Gastroesophageal sphincter (tissue), 4 donors: ENCODE measurements at regions not wholly inside any gene's neighbourhood (a gene's known extent, or its start where the extent isn't known, plus 50 kb on each side); places are given as distances from the start of the nearest gene placed in this dataset.
"Not testable (repeated sequence)": the region's sequence is repeated elsewhere in the genome, so short reads cannot be mapped to it uniquely, and the experiment has no call there.

Experiments
- ATAC-seq: fragments of 150-250 bp; one replicate; pipeline ENCODE4 v1.9.1; 2016; ENCODE audit warnings: mild to moderate bottlenecking, moderate library complexity
- H3K27ac ChIP-seq, 4 donors: fragments of 200-600 bp; sonication (generic) in 3 of 4; 1 replicate in 3 of 4; 2 replicates in 1 of 4; pipeline ENCODE4 v1.5.1; 2016 to 2019
- H3K27me3 ChIP-seq: fragments of 200-600 bp; sonication (generic); one replicate; pipeline ENCODE4 v1.5.1; 2019
- H3K36me3 ChIP-seq, 2 donors: fragments of 200-600 bp; sonication (generic); one replicate each; pipeline ENCODE4 v1.5.1; 2019; ENCODE audit warnings: control low read depth in 1 of 2
- H3K4me1 ChIP-seq, 3 donors: fragments of 200-600 bp; sonication (generic); 1 replicate in 2 of 3; 2 replicates in 1 of 3; pipeline ENCODE4 v1.5.1; 2016 to 2019; ENCODE audit warnings: control low read depth in 2 of 3
- H3K4me3 ChIP-seq, 2 donors: fragments of 200-600 bp; sonication (generic); one replicate each; pipeline ENCODE4 v1.5.1; 2019; ENCODE audit warnings: mild to moderate bottlenecking in 1 of 2, moderate library complexity in 1 of 2
- H3K9me3 ChIP-seq, 3 donors: fragments of 200-600 bp; sonication (generic); one replicate each; pipeline ENCODE4 v1.5.1; 2017 to 2019; ENCODE audit warnings: control low read depth in 2 of 3
- EP300 ChIP-seq: sonication (generic); formaldehyde crosslinking; IDR thresholded peaks from one replicate; pipeline ENCODE4 v1.6.1; 2017; ENCODE audit warnings: antibody characterized with exemption, mild to moderate bottlenecking
- POLR2A ChIP-seq, 2 donors: fragments of 450-650 bp; IDR thresholded peaks; one replicate each; pipeline ENCODE4 v1.6.1; 2017; ENCODE audit warnings: antibody characterized with exemption in 2 of 2, mild to moderate bottlenecking in 2 of 2, moderate library complexity in 1 of 2
- POLR2AphosphoS5 ChIP-seq: sonication (generic); formaldehyde crosslinking; IDR thresholded peaks from one replicate; pipeline ENCODE4 v1.6.1; 2017; ENCODE audit warnings: antibody characterized with exemption
- WGBS, 2 donors: methylation state at CpG; one replicate each; pipeline ENCODE4 v1.1.5; 2018; ENCODE audit warnings: low coverage in 1 of 2; 5-methylcytosine and 5-hydroxymethylcytosine counted together
- TF ChIP-seq, protein P1 (sequence below), 4 experiments: fragments of 200-600 bp in 2 of 4; fragments of 450-650 bp in 2 of 4; sonication (generic) in 1 of 4; IDR thresholded peaks; one replicate each; pipeline ENCODE4 v1.5.1; 2017 to 2019; ENCODE audit warnings: antibody characterized with exemption in 4 of 4, mild to moderate bottlenecking in 2 of 4, moderate library complexity in 2 of 4

GRCh38 chr12:84131076-84131475, 781.5 kb downstream of the SLC6A15 start:
- no peaks in the 10 kb centered on the region for H3K36me3 ChIP-seq
- WGBS, 2 donors, result 22 to 50% methylated on average over 1 to 2 of the region's 2 CpGs
- no peaks in the 10 kb centered on the region for H3K9me3 ChIP-seq
- TF ChIP-seq POLR2A (IDR thresholded peaks at IDR 0.05) (no peak), EP300 (no peak)
- TF ChIP-seq, protein P1, sequence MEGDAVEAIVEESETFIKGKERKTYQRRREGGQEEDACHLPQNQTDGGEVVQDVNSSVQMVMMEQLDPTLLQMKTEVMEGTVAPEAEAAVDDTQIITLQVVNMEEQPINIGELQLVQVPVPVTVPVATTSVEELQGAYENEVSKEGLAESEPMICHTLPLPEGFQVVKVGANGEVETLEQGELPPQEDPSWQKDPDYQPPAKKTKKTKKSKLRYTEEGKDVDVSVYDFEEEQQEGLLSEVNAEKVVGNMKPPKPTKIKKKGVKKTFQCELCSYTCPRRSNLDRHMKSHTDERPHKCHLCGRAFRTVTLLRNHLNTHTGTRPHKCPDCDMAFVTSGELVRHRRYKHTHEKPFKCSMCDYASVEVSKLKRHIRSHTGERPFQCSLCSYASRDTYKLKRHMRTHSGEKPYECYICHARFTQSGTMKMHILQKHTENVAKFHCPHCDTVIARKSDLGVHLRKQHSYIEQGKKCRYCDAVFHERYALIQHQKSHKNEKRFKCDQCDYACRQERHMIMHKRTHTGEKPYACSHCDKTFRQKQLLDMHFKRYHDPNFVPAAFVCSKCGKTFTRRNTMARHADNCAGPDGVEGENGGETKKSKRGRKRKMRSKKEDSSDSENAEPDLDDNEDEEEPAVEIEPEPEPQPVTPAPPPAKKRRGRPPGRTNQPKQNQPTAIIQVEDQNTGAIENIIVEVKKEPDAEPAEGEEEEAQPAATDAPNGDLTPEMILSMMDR (IDR thresholded peaks at IDR 0.05), result no peak
- no peaks in the 10 kb centered on the region for H3K27me3 ChIP-seq
- no peak overlapping the region for H3K27ac ChIP-seq
- no peaks in the 10 kb centered on the region for H3K4me1 ChIP-seq
- no peak for ATAC-seq
- no peak overlapping the region for H3K4me3 ChIP-seq

GRCh38 chr12:84128117-84128991, 784.2 kb downstream of the SLC6A15 start:
- no peak for ATAC-seq
- Histone ChIP-seq H3K36me3 (no peaks in the 10 kb centered on the region), H3K4me1 (no peaks in the 10 kb centered on the region), H3K9me3 (no peaks in the 10 kb centered on the region), H3K27me3 (no peaks in the 10 kb centered on the region), H3K27ac (no peak overlapping the region), H3K4me3 (no peak overlapping the region)
- WGBS, 2 donors, result 80 to 100% methylated on average over 1 to 2 of the region's 25 CpGs
- TF ChIP-seq, protein P1 (IDR thresholded peaks at IDR 0.05), result no peak
- no peak for TF ChIP-seq EP300
- no peak for TF ChIP-seq POLR2AphosphoS5
- TF ChIP-seq POLR2A (IDR thresholded peaks at IDR 0.05), result no peak

GRCh38 chr12:84124211-84124610, 788.4 kb downstream of the SLC6A15 start:
- Histone ChIP-seq H3K4me1 (no peaks in the 10 kb centered on the region), H3K27ac (no peak overlapping the region), H3K36me3 (no peaks in the 10 kb centered on the region), H3K4me3 (no peak overlapping the region), H3K9me3 (no peaks in the 10 kb centered on the region), H3K27me3 (no peaks in the 10 kb centered on the region)
- WGBS, 2 donors, result 80% methylated on average over 1 of the region's 1 CpG
- ATAC-seq, result no peak
- TF ChIP-seq POLR2AphosphoS5, result no peak
- TF ChIP-seq POLR2A (IDR thresholded peaks at IDR 0.05), result no peak
- TF ChIP-seq, protein P1 (IDR thresholded peaks at IDR 0.05), result no peak
- no peak for TF ChIP-seq EP300

DNA sequence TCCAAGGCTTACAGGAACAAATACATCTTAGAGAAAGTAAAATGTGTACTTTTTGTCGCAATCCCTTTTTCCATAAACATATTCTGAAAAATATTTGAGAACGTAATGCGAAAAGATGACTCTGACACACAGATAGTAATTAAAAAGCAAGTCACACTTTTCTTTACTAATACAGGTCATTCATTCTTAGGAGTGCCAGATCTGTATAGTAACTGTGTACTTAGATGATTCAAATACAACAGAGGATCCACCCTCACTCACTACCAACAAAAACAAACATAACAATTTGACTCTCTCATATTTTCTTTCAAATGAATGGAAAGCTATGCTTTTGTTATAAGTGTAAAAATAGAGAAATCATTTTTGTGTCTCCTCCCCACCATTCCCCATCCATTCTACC, 795.4 kb downstream of the SLC6A15 start:
- no peak overlapping the region for H3K27ac ChIP-seq
- no peak overlapping the region for H3K4me3 ChIP-seq
- no peaks in the 10 kb centered on the region for H3K9me3 ChIP-seq
- H3K4me1 ChIP-seq, result no peaks in the 10 kb centered on the region
- H3K27me3 ChIP-seq, result no peaks in the 10 kb centered on the region
- TF ChIP-seq POLR2A (IDR thresholded peaks at IDR 0.05) (no peak), EP300 (no peak), POLR2AphosphoS5 (no peak)
- TF ChIP-seq, protein P1 (IDR thresholded peaks at IDR 0.05), result no peak
- no peak for ATAC-seq
- no peaks in the 10 kb centered on the region for H3K36me3 ChIP-seq
- 81 to 86% methylated on average over 1 to 3 of the region's 3 CpGs for WGBS, 2 donors

DNA sequence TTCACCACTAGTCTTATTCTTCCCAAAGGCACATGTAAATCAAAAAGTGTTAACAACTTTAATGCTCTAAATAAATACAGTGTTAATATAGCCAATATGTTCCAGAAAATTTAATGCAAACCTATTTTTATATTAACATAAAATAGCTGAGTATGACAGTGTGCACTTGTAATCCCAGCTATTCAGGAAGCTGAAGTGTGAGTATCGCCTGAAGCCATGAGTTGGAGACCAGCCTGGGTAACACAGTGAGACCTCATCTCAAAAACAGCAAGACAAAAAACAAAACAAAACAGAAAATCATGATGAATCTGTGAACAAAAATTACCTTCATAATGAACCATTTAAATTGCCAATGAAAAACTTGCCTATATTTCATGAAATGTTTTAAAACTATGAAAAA, 798.9 kb downstream of the SLC6A15 start:
- Histone ChIP-seq H3K27ac (no peak overlapping the region), H3K4me3 (no peak overlapping the region), H3K27me3 (no peaks in the 10 kb centered on the region), H3K4me1 (no peaks in the 10 kb centered on the region), H3K9me3 (peaks cover 0 to 9% (median 0%) of the 10 kb centered on the region in 3 donors), H3K36me3 (no peaks in the 10 kb centered on the region)
- no peak for ATAC-seq
- 83 to 100% methylated on average over 1 of the region's 1 CpG for WGBS, 2 donors
- TF ChIP-seq POLR2AphosphoS5, result no peak
- TF ChIP-seq EP300, result no peak
- no peak for TF ChIP-seq POLR2A (IDR thresholded peaks at IDR 0.05)
- TF ChIP-seq, protein P1 (IDR thresholded peaks at IDR 0.05), result no peak

DNA sequence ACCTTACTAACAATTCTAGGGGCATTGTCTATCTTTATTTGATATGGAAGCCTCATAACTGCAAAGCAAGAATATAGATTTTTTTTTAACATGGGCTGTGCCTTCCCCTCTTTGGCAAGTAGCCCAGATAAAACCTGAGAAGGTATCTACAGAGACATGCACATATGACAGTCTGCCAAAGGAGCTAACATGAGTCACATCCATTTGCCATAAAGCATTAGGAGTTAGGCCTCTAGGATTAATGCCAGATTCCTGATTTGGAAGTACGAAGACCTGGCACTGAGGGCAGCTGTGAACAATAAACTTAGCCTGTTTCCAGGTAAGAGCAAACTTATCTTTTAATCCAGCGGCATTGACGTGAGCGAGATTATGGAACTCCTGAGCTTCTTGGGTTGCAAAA, 808.7 kb downstream of the SLC6A15 start:
- not testable (repeated sequence) for H3K4me3 ChIP-seq, ATAC-seq, H3K4me1 ChIP-seq, H3K36me3 ChIP-seq, H3K27ac ChIP-seq, H3K27me3 ChIP-seq
- 82 to 98% methylated on average over 4 of the region's 4 CpGs for WGBS, 2 donors
- H3K9me3 ChIP-seq, result peaks cover 0 to 64% (median 1%) of the 10 kb centered on the region in 3 donors

DNA sequence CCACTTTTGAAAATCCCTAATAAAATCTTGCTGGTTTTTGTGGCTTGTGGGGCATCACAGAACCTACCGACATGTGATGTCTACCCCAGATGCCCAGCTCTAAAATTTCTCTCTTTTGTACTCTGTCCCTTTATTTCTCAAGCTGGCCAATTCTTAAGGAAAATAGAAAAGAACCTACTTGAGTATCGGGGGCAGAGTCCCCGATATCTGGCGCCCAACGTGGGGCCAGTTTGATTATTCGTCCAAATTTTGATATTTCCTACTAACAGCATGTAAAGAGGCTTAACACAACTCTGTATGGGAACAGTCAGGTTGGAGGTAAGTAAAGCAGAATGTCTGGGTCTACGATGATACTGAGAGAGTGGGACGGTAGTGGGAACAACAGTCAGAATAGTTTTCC, 810.6 kb downstream of the SLC6A15 start:
- H3K4me3 ChIP-seq, H3K36me3 ChIP-seq, H3K27ac ChIP-seq, ATAC-seq, H3K4me1 ChIP-seq, H3K27me3 ChIP-seq: not testable (repeated sequence)
- 87 to 89% methylated on average over 6 to 8 of the region's 8 CpGs for WGBS, 2 donors
- H3K9me3 ChIP-seq, result peaks cover 0 to 72% (median 1%) of the 10 kb centered on the region in 3 donors

DNA sequence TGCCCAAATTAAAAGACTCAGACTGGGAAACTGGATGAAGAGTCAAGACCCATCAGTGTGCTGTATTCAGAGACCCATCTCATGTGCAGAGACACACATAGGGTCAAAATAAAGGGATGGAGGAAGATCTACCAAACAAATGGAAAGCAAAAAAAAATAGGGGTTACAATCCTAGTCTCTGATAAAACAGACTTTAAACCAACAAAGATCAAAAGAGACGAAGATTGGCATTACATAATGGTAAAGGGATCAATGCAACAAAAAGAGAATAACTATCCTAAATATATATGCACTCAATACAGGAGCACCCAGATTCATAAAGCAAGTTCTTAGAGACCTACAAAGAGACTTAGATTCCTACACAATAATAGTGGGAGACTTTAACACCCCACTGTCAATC, 813.0 kb downstream of the SLC6A15 start:
- not testable (repeated sequence) for H3K4me1 ChIP-seq, H3K27ac ChIP-seq, ATAC-seq, H3K27me3 ChIP-seq, H3K4me3 ChIP-seq, H3K36me3 ChIP-seq
- 76 to 88% methylated on average over 1 of the region's 1 CpG for WGBS, 2 donors
- H3K9me3 ChIP-seq, result peaks cover 0 to 74% (median 1%) of the 10 kb centered on the region in 3 donors
